SK-N-SH (cell line): ENCODE measurements at regions not wholly inside any gene's neighbourhood (a gene's known extent, or its start where the extent isn't known, plus 50 kb on each side); places are given as distances from the start of the nearest gene placed in this dataset.

Experiments used
- CTCF ChIA-PET: fragments of 300-600, 350-600 bp; formaldehyde crosslinking; extraction: SDS; loops from one replicate; lab custom pipeline; 2021; lab: Yijun Ruan, JAX
- POLR2A ChIA-PET: fragments of 350-600 bp; sonication (Branson Sonifier 250); formaldehyde crosslinking; extraction: SDS; loops from one replicate; lab custom pipeline; 2020; ENCODE audit warnings: antibody characterized with exemption, inconsistent platforms; lab: Yijun Ruan, JAX
- DNase-seq: peaks from one replicate; pipeline ENCODE4 v3.0.0; 2012
- H2AFZ ChIP-seq: fragments of 200-600 bp; sonication (generic); 2 replicates; pipeline ENCODE4 v1.8.1; 2016; ENCODE audit warnings: antibody characterized with exemption, mild to moderate bottlenecking, low read depth
- H3F3A ChIP-seq: fragments of 200-600 bp; sonication (generic); replicated peaks from 2 replicates; pipeline ENCODE3; 2016; ENCODE audit warnings: antibody characterized with exemption, mild to moderate bottlenecking; ENCODE audit not compliant: insufficient read depth
- H3K27ac ChIP-seq, 2 experiments: fragments of 200-500 bp in 1 of 2; fragments of 200-600 bp in 1 of 2; sonication (Bioruptor generic) in 1 of 2; sonication (generic), shearing (Covaris generic) in 1 of 2; 2 replicates each; pipeline versions ENCODE4 v1.5.1 to v1.6.1; 2014 to 2016; ENCODE audit warnings: low read depth in 2 of 2, inconsistent platforms in 1 of 2, low read length in 1 of 2, mild to moderate bottlenecking in 1 of 2, mixed read lengths in 1 of 2
- H3K27me3 ChIP-seq: fragments of 200-600 bp; sonication (generic), shearing (Covaris generic); 2 replicates; pipeline ENCODE4 v1.6.1; 2016; ENCODE audit warnings: mixed run types; ENCODE audit not compliant: insufficient read depth
- H3K36me3 ChIP-seq, 2 experiments: fragments of 200-500 bp in 1 of 2; fragments of 200-600 bp in 1 of 2; sonication (Bioruptor generic) in 1 of 2; sonication (generic) in 1 of 2; replicated peaks in 1 of 2; 2 replicates each; pipeline versions ENCODE3 to v1.5.1; 2014 to 2016; ENCODE audit warnings: low read length in 1 of 2, mild to moderate bottlenecking in 1 of 2; ENCODE audit not compliant: insufficient read depth in 2 of 2, control insufficient read depth in 1 of 2
- H3K4me1 ChIP-seq, 2 experiments: fragments of 200-500 bp in 1 of 2; fragments of 200-600 bp in 1 of 2; sonication (Bioruptor generic) in 1 of 2; sonication (generic), shearing (Covaris generic) in 1 of 2; 2 replicates each; pipeline versions ENCODE4 v1.5.1 to v1.6.1; 2014 to 2016; ENCODE audit warnings: low read depth in 1 of 2, low read length in 1 of 2, mixed run types in 1 of 2; ENCODE audit not compliant: insufficient read depth in 2 of 2, control insufficient read depth in 1 of 2
- H3K4me2 ChIP-seq: fragments of 200-600 bp; sonication (generic), shearing (Covaris generic); 2 replicates; pipeline ENCODE4 v1.6.1; 2017; ENCODE audit warnings: mixed run types
- H3K4me3 ChIP-seq, 2 experiments: fragments of 200-500 bp in 1 of 2; fragments of 200-600 bp in 1 of 2; sonication (Bioruptor generic) in 1 of 2; sonication (generic), shearing (Covaris generic) in 1 of 2; 2 replicates each; pipeline versions ENCODE4 v1.5.1 to v1.8.1; 2014 to 2016; ENCODE audit warnings: low read depth in 2 of 2, inconsistent platforms in 1 of 2, low read length in 1 of 2, mild to moderate bottlenecking in 1 of 2, mixed read lengths in 1 of 2, moderate library complexity in 1 of 2
- H3K79me2 ChIP-seq: fragments of 200-600 bp; sonication (generic); 2 replicates; pipeline ENCODE4 v1.8.1; 2017; ENCODE audit warnings: mild to moderate bottlenecking; ENCODE audit not compliant: insufficient read depth
- H3K9ac ChIP-seq: fragments of 200-600 bp; sonication (generic); 2 replicates; pipeline ENCODE4 v1.6.1; 2017; ENCODE audit warnings: mixed run types
- H3K9me2 ChIP-seq: fragments of 200-600 bp; sonication (generic); 2 replicates; pipeline ENCODE4 v1.6.1; 2017; ENCODE audit warnings: mixed run types
- H3K9me3 ChIP-seq: fragments of 200-600 bp; sonication (generic); 2 replicates; pipeline ENCODE4 v1.6.1; 2017; ENCODE audit warnings: mixed run types, mild to moderate bottlenecking, moderate library complexity
- H4K20me1 ChIP-seq: fragments of 200-600 bp; sonication (generic); 2 replicates; pipeline ENCODE4 v1.6.1; 2017; ENCODE audit warnings: mild to moderate bottlenecking, mixed run types; ENCODE audit not compliant: insufficient read depth
- CTCF ChIP-seq: fragments of 200-600 bp; sonication (generic); IDR thresholded peaks from 2 replicates; pipeline ENCODE4 v1.6.1; 2017; ENCODE audit warnings: antibody characterized with exemption, mild to moderate bottlenecking, moderate library complexity
- EP300 ChIP-seq, 2 experiments: IDR thresholded peaks; 2 replicates each; pipeline versions ENCODE4 v1.4.0 to v1.6.1; 2012; ENCODE audit warnings: borderline replicate concordance in 1 of 2, low read depth in 1 of 2, low read length in 1 of 2
- EZH2phosphoT487 ChIP-seq: fragments of 200-600 bp; sonication (generic); IDR thresholded peaks from 2 replicates; pipeline ENCODE4 v1.6.1; 2017; ENCODE audit warnings: low read depth, mixed run types, mild to moderate bottlenecking, antibody characterized with exemption, moderate library complexity, borderline replicate concordance
- FOXJ3 ChIP-seq: sonication (generic); formaldehyde crosslinking; IDR thresholded peaks from 2 replicates; pipeline ENCODE4 v1.5.1; 2020; ENCODE audit warnings: mild to moderate bottlenecking, missing genetic modification reagents
- FOXM1 ChIP-seq: IDR thresholded peaks from 2 replicates; pipeline ENCODE4 v1.4.0; 2012; ENCODE audit warnings: low read depth, mild to moderate bottlenecking
- GATA2 ChIP-seq: sonication (generic); formaldehyde crosslinking; IDR thresholded peaks from 2 replicates; pipeline ENCODE4 v1.5.0; 2020; ENCODE audit warnings: mild to moderate bottlenecking, missing genetic modification reagents
- MAX ChIP-seq: IDR thresholded peaks from 2 replicates; pipeline ENCODE4 v1.4.0; 2012; ENCODE audit warnings: low read depth
- MEF2A ChIP-seq: IDR thresholded peaks from 2 replicates; pipeline ENCODE4 v1.4.0; 2012; ENCODE audit warnings: low read depth, borderline replicate concordance
- MXI1 ChIP-seq: IDR thresholded peaks from 2 replicates; pipeline ENCODE4 v1.6.1; 2012; ENCODE audit warnings: mild to moderate bottlenecking, low read depth, low read length, improper control_type of control experiment
- RAD21 ChIP-seq: IDR thresholded peaks from 2 replicates; pipeline ENCODE4 v1.6.1; 2012; ENCODE audit warnings: mild to moderate bottlenecking, low read length
- RCOR1 ChIP-seq: fragments of 150-350 bp; IDR thresholded peaks from 2 replicates; pipeline ENCODE4 v1.6.1; 2017; ENCODE audit warnings: antibody characterized with exemption, low read length
- REST ChIP-seq: IDR thresholded peaks from 2 replicates; pipeline ENCODE4 v1.6.1; 2012; ENCODE audit warnings: mild to moderate bottlenecking, low read depth, low read length, moderate library complexity
- RFX5 ChIP-seq: IDR thresholded peaks from 2 replicates; pipeline ENCODE4 v1.6.1; 2012; ENCODE audit warnings: mild to moderate bottlenecking, improper control_type of control experiment, low read length
- SIN3A ChIP-seq: IDR thresholded peaks from 2 replicates; pipeline ENCODE4 v1.6.1; 2012; ENCODE audit warnings: low read depth, mild to moderate bottlenecking, low read length, moderate library complexity, borderline replicate concordance
- TAF1 ChIP-seq: IDR thresholded peaks from 2 replicates; pipeline ENCODE4 v1.6.1; 2012; ENCODE audit warnings: low read depth, mild to moderate bottlenecking, low read length, moderate library complexity, borderline replicate concordance
- TEAD4 ChIP-seq: IDR thresholded peaks from 2 replicates; pipeline ENCODE4 v1.4.0; 2012; ENCODE audit warnings: mild to moderate bottlenecking, borderline replicate concordance; ENCODE audit not compliant: insufficient read depth
- USF1 ChIP-seq: IDR thresholded peaks from 2 replicates; pipeline ENCODE4 v1.4.0; 2012; ENCODE audit warnings: low read depth, borderline replicate concordance
- USF2 ChIP-seq: fragments of 150-350 bp; IDR thresholded peaks from 2 replicates; pipeline ENCODE4 v1.6.1; 2017; ENCODE audit warnings: antibody characterized with exemption, low read length, low read depth, borderline replicate concordance
- ZBTB33 ChIP-seq: IDR thresholded peaks from 2 replicates; pipeline ENCODE4 v1.4.0; 2012; ENCODE audit warnings: low read depth, borderline replicate concordance
- WGBS: methylation state at CpG from one replicate; pipeline ENCODE4 v1.1.6; 2017; ENCODE audit warnings: low lambda C conversion rate; 5-methylcytosine and 5-hydroxymethylcytosine counted together

GRCh38 chr4:179007755-179008154 lies 1565.5 kb upstream of the AGA start:
- Histone ChIP-seq H3K9me3 (no peaks in the 10 kb centered on the region), H3K4me1 (no peaks in the 10 kb centered on the region), H2AFZ (no peak overlapping the region), H3K4me3 (no peak overlapping the region), H3K36me3 (no peaks in the 10 kb centered on the region), H3K9ac (no peak overlapping the region), H4K20me1 (no peaks in the 10 kb centered on the region), H3K79me2 (no peaks in the 10 kb centered on the region), H3K27ac (no peak overlapping the region), H3K4me2 (no peak overlapping the region), H3K27me3 (no peaks in the 10 kb centered on the region), H3K9me2 (no peaks in the 10 kb centered on the region), H3F3A (no peaks in the 10 kb centered on the region)
- POLR2A ChIA-PET = no interaction called here
- DNase-seq = no peak
- CTCF ChIA-PET = no interaction called here
- TF ChIP-seq RFX5 = no peak

- ChIA-PET CTCF (interaction anchor here (1.4 kb wide), 1 partner anchor 20 kb away, joined by 3 read pairs; no protein-coding TSS in a partner anchor), POLR2A (no interaction called here)
- no peak for DNase-seq
- Histone ChIP-seq H3K9me2 (no peaks in the 10 kb centered on the region), H3K4me2 (no peak overlapping the region), H3K9ac (no peak overlapping the region), H3K36me3 (no peaks in the 10 kb centered on the region), H3K4me1 (no peaks in the 10 kb centered on the region; a peak in 1 of 4 replicates), H3K9me3 (no peaks in the 10 kb centered on the region), H3F3A (no peaks in the 10 kb centered on the region), H3K27me3 (no peaks in the 10 kb centered on the region), H2AFZ (no peak overlapping the region), H3K4me3 (no peak overlapping the region), H3K79me2 (no peaks in the 10 kb centered on the region), H3K27ac (no peak overlapping the region), H4K20me1 (no peaks in the 10 kb centered on the region)
- WGBS = 4% methylated on average over 8 of the region's 8 CpGs
- TF ChIP-seq SIN3A (no peak), USF1 (no peak), MAX (no peak), RAD21 (no peak), MXI1 (no peak), RCOR1 (no peak), REST (no peak), TEAD4 (no peak), FOXM1 (no peak), EP300 (IDR thresholded peaks at IDR 0.05; ENCODE audit: borderline replicate concordance in 1 of 2, low read depth in 1 of 2, low read length in 1 of 2) (no peak), EZH2phosphoT487 (no peak), GATA2 (CRISPR knock-in tag) (no peak), USF2 (no peak), CTCF (no peak), ZBTB33 (no peak), FOXJ3 (no peak), MEF2A (no peak), TAF1 (no peak)
Observed at GRCh38 chr4:179017581-179017980, 1575.3 kb upstream of the AGA start.
